PFSK-1 (cell line): ENCODE measurements at regions not wholly inside any gene's neighbourhood (a gene's known extent, or its start where the extent isn't known, plus 50 kb on each side); places are given as distances from the start of the nearest gene placed in this dataset.

Experiments used
- FOXP2 ChIP-seq: optimal IDR thresholded peaks from 2 replicates; pipeline ENCODE3; 2011; ENCODE audit warnings: borderline replicate concordance, control low read depth, inconsistent platforms; ENCODE audit not compliant: insufficient read depth; ENCODE audit errors: extremely low read length, extremely low read depth
- POLR2AphosphoS5 ChIP-seq: IDR thresholded peaks from 2 replicates; pipeline ENCODE4 v1.6.1; 2012; ENCODE audit warnings: low read depth, mild to moderate bottlenecking, control low read depth, low read length, moderate library complexity
- REST ChIP-seq, 2 experiments: IDR thresholded peaks; 2 replicates each; pipeline versions ENCODE4 v1.6.1 to v1.8.0; 2011 to 2012; ENCODE audit warnings: low read depth in 2 of 2, low read length in 2 of 2, control low read depth in 1 of 2, inconsistent platforms in 1 of 2, mild to moderate bottlenecking in 1 of 2, moderate library complexity in 1 of 2; ENCODE audit not compliant: insufficient read depth in 1 of 2
- SIN3A ChIP-seq: IDR thresholded peaks from 2 replicates; pipeline ENCODE4 v1.6.1; 2012; ENCODE audit warnings: mild to moderate bottlenecking, low read length, moderate library complexity, borderline replicate concordance; ENCODE audit not compliant: insufficient read depth
- TAF1 ChIP-seq: IDR thresholded peaks from 2 replicates; pipeline ENCODE4 v1.6.1; 2012; ENCODE audit warnings: low read length, control low read depth, borderline replicate concordance; ENCODE audit not compliant: insufficient read depth

- no peak for TF ChIP-seq REST (IDR thresholded peaks at IDR 0.05; ENCODE audit: insufficient read depth in 1 of 2, low read depth in 2 of 2, low read length in 2 of 2)
- TF ChIP-seq TAF1 = no peak
- TF ChIP-seq FOXP2 = no peak
- no peak for TF ChIP-seq POLR2AphosphoS5
- no peak for TF ChIP-seq SIN3A
Measured at GRCh38 chr18:11259469-11260150, 110.2 kb upstream of the PIEZO2 start.

- no peak for TF ChIP-seq POLR2AphosphoS5
- TF ChIP-seq TAF1 = no peak
- TF ChIP-seq SIN3A = no peak
- no peak for TF ChIP-seq REST (IDR thresholded peaks at IDR 0.05; ENCODE audit: insufficient read depth in 1 of 2, low read depth in 2 of 2, low read length in 2 of 2)
- TF ChIP-seq FOXP2 = no peak
Measured at GRCh38 chr18:11258039-11258610, 108.8 kb upstream of the PIEZO2 start.

- TF ChIP-seq SIN3A (no peak), REST (IDR thresholded peaks at IDR 0.05; ENCODE audit: insufficient read depth in 1 of 2, low read depth in 2 of 2, low read length in 2 of 2) (no peak), POLR2AphosphoS5 (no peak), FOXP2 (no peak)
Measured at GRCh38 chr18:11256251-11256650, 106.9 kb upstream of the PIEZO2 start.

GRCh38 chr18:11251891-11252270 lies 102.5 kb upstream of the PIEZO2 start:
- TF ChIP-seq TAF1 = no peak
- TF ChIP-seq POLR2AphosphoS5 = no peak
- TF ChIP-seq FOXP2 = no peak
- no peak for TF ChIP-seq SIN3A
- no peak for TF ChIP-seq REST (IDR thresholded peaks at IDR 0.05; ENCODE audit: insufficient read depth in 1 of 2, low read depth in 2 of 2, low read length in 2 of 2)
